IMR-90 (cell line): ENCODE measurements at regions not wholly inside any gene's neighbourhood (a gene's known extent, or its start where the extent isn't known, plus 50 kb on each side); places are given as distances from the start of the nearest gene placed in this dataset.
A peak's percentile ranks its signal among the peaks of the same experiment; 100 is the strongest.

ENCODE experiments used
- ATAC-seq: fragments of 200-7000 bp; cut with Tn5 transposase; 2 replicates; pipeline ENCODE4 v1.9.1; 2020; ENCODE audit warnings: low read depth, mild to moderate bottlenecking, moderate library complexity
- BruUV-seq: library from RNA; stranded (reverse); fragments of 400-500 nt; replicated peaks from 2 replicates; lab custom pipeline; 2021; lab: Mats Ljungman, UMichigan
- CTCF ChIA-PET: fragments of 300-600 bp; formaldehyde crosslinking; extraction: SDS; loops from one replicate; lab custom pipeline; 2021; ENCODE audit warnings: antibody characterized with exemption; lab: Yijun Ruan, JAX
- POLR2A ChIA-PET: fragments of 300-600 bp; sonication (Branson Sonifier 250); formaldehyde crosslinking; loops from one replicate; lab custom pipeline; 2022; ENCODE audit warnings: antibody characterized with exemption; ENCODE audit not compliant: unreplicated experiment; lab: Charles Lee
- DNase-seq: peaks from one replicate; pipeline ENCODE4 v3.0.0; 2013
- H2AFZ ChIP-seq: replicated peaks from 2 replicates; pipeline ENCODE3; 2013; ENCODE audit warnings: low read length, mild to moderate bottlenecking; ENCODE audit not compliant: poor library complexity
- H2AK5ac ChIP-seq: 2 replicates; pipeline ENCODE4 v1.6.1; 2013; ENCODE audit warnings: low read depth, low read length, inconsistent platforms
- H2AK9ac ChIP-seq: replicated peaks from 2 replicates; pipeline ENCODE3; 2013; ENCODE audit warnings: mild to moderate bottlenecking, low read depth, low read length, moderate library complexity; ENCODE audit not compliant: poor library complexity
- H2BK120ac ChIP-seq: 2 replicates; pipeline ENCODE4 v1.6.1; 2013; ENCODE audit warnings: low read depth, low read length, inconsistent platforms
- H2BK15ac ChIP-seq: 3 replicates; pipeline ENCODE4 v1.6.1; 2013; ENCODE audit warnings: low read depth, low read length, inconsistent platforms
- H2BK20ac ChIP-seq: 2 replicates; pipeline ENCODE4 v1.6.1; 2013; ENCODE audit warnings: low read depth, mild to moderate bottlenecking, inconsistent platforms, low read length, moderate library complexity
- H2BK5ac ChIP-seq: 2 replicates; pipeline ENCODE4 v1.6.1; 2013; ENCODE audit warnings: mild to moderate bottlenecking, low read depth, low read length, inconsistent platforms; ENCODE audit not compliant: poor library complexity, severe bottlenecking
- H3K14ac ChIP-seq: replicated peaks from 2 replicates; pipeline ENCODE4 v1.6.1; 2013; ENCODE audit warnings: low read depth, low read length, inconsistent platforms
- H3K18ac ChIP-seq: 2 replicates; pipeline ENCODE4 v1.6.1; 2013; ENCODE audit warnings: low read depth, low read length, control low read depth
- H3K23ac ChIP-seq: 2 replicates; pipeline ENCODE4 v1.6.1; 2013; ENCODE audit warnings: low read depth, low read length, inconsistent platforms
- H3K27ac ChIP-seq: 2 replicates; pipeline ENCODE4 v1.5.1; 2013; ENCODE audit warnings: mild to moderate bottlenecking, control low read depth, low read length; ENCODE audit not compliant: insufficient read depth
- H3K27me3 ChIP-seq: 2 replicates; pipeline ENCODE4 v1.6.1; 2013; ENCODE audit warnings: low read length; ENCODE audit not compliant: control insufficient read depth, insufficient read depth
- H3K36me3 ChIP-seq: 2 replicates; pipeline ENCODE4 v1.6.1; 2013; ENCODE audit warnings: low read length, mixed read lengths; ENCODE audit not compliant: control insufficient read depth, insufficient read depth
- H3K4ac ChIP-seq: 2 replicates; pipeline ENCODE4 v1.6.1; 2013; ENCODE audit warnings: low read depth, low read length, inconsistent platforms
- H3K4me1 ChIP-seq: 2 replicates; pipeline ENCODE4 v1.6.1; 2013; ENCODE audit warnings: low read length, mixed read lengths; ENCODE audit not compliant: control insufficient read depth, insufficient read depth
- H3K4me2 ChIP-seq: 2 replicates; pipeline ENCODE4 v1.6.1; 2013; ENCODE audit warnings: low read depth, mild to moderate bottlenecking, control low read depth, low read length, moderate library complexity
- H3K4me3 ChIP-seq: 2 replicates; pipeline ENCODE4 v1.5.1; 2013; ENCODE audit warnings: low read depth, mild to moderate bottlenecking, control low read depth, low read length, moderate library complexity; ENCODE audit not compliant: insufficient read depth
- H3K56ac ChIP-seq: 2 replicates; pipeline ENCODE4 v1.6.1; 2013; ENCODE audit warnings: low read length, inconsistent platforms; ENCODE audit not compliant: insufficient read depth; ENCODE audit errors: extremely low read depth
- H3K79me1 ChIP-seq, 2 experiments: 2 replicates each; pipeline ENCODE4 v1.6.1; 2013; ENCODE audit warnings: low read length in 2 of 2, inconsistent platforms in 1 of 2, low read depth in 1 of 2
- H3K9ac ChIP-seq: 2 replicates; pipeline ENCODE4 v1.6.1; 2013; ENCODE audit warnings: low read depth, low read length, control low read depth
- H3K9me1 ChIP-seq: 2 replicates; pipeline ENCODE4 v1.6.1; 2013; ENCODE audit warnings: low read length, inconsistent platforms; ENCODE audit not compliant: insufficient read depth
- H3K9me3 ChIP-seq: 2 replicates; pipeline ENCODE4 v1.6.1; 2013; ENCODE audit warnings: low read length; ENCODE audit not compliant: control insufficient read depth, insufficient read depth
- H4K20me1 ChIP-seq: 2 replicates; pipeline ENCODE4 v1.6.1; 2013; ENCODE audit warnings: low read length, inconsistent platforms; ENCODE audit not compliant: insufficient read depth
- H4K5ac ChIP-seq: 2 replicates; pipeline ENCODE4 v1.6.1; 2013; ENCODE audit warnings: mild to moderate bottlenecking, low read depth, low read length, control low read depth
- H4K8ac ChIP-seq, 2 experiments: 2 replicates each; pipeline ENCODE4 v1.6.1; 2013; ENCODE audit warnings: low read depth in 2 of 2, low read length in 2 of 2, control low read depth in 1 of 2, inconsistent platforms in 1 of 2
- H4K91ac ChIP-seq: 2 replicates; pipeline ENCODE4 v1.6.1; 2013; ENCODE audit warnings: low read depth, low read length, inconsistent platforms; ENCODE audit not compliant: insufficient read depth
- SMC3 ChIP-seq: fragments of 150-350 bp; IDR thresholded peaks from 2 replicates; pipeline ENCODE4 v1.6.1; 2016; ENCODE audit warnings: low read depth, mild to moderate bottlenecking, antibody characterized with exemption, low read length, moderate library complexity
- WGBS, 2 experiments: methylation state at CpG; one replicate each; pipeline versions ENCODE4 v1.1.5 to v1.1.7; 2013; ENCODE audit warnings: missing lambda C conversion rate in 2 of 2; ENCODE audit not compliant: insufficient read length in 1 of 2; ENCODE audit errors: extremely low coverage in 2 of 2; 5-methylcytosine and 5-hydroxymethylcytosine counted together
- dilution Hi-C: fragments of 300-500 bp; cut with HindIII; formaldehyde crosslinking; loops from one replicate; pipeline ENCODE4 v1.14.3; 2018; ENCODE audit warnings: low sequenced_read_pairs; ENCODE audit not compliant: unreplicated experiment
- in situ Hi-C: fragments of 300-500 bp; cut with MboI; formaldehyde crosslinking; loops from 3 replicates; pipeline ENCODE4 v1.14.3; 2019; ENCODE audit warnings: low sequenced_read_pairs, inconsistent platforms, mixed read lengths
- intact Hi-C: fragments of 100-400 bp; cut with micrococcal nuclease; formaldehyde crosslinking; loops from 2 replicates; pipeline ENCODE4 v1.10.0; 2022
- TF ChIP-seq, protein P1 (sequence below): fragments of 150-350 bp; IDR thresholded peaks from 2 replicates; pipeline ENCODE4 v1.6.1; 2016; ENCODE audit warnings: low read depth, mild to moderate bottlenecking, low read length, moderate library complexity, borderline replicate concordance
- TF ChIP-seq, protein P2 (sequence below): conservative IDR thresholded peaks from 2 replicates; pipeline ENCODE4 v1.5.1; 2012; ENCODE audit warnings: mild to moderate bottlenecking, low read depth, low read length, improper control_type of control experiment

DNA sequence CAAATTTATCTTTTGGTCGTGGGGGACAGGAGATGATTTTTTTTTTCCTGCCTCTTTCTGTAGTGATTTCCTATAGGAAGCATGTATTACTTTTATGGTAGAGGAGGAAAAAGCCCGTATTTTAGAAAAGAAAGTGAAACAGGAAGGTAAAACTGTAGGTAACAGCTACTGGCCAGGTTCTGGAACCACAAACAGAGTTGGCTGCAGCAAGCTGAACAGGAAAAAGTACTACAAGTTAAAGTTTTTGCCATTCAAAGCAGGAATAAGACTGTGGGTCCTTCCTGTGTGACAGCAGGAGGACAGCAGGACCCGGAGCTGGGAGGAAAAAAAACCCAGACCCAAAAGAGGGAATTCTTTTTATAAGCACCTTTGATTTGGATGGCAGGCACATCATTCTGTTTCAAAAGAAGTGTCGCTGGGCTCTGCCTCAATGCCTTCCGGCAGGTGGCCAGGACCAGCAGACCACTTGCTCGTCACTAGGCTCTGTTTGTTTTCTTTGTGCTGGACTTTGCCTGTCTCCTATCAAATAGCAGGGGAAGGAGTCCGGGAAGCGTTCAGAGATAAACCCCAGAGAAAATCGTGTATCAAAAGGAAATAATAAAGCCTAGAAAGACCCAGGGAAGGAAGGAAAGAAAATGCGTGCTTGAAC is 277.9 kb downstream of the ADGRA3 start:
- POLR2A ChIA-PET, result no interaction called here
- Histone ChIP-seq H3K9ac (no peak overlapping the region), H2AK5ac (no peak overlapping the region), H3K4ac (no peak overlapping the region), H3K4me1 (no peaks in the 10 kb centered on the region), H3K56ac (no peak overlapping the region), H3K36me3 (no peaks in the 10 kb centered on the region), H2BK15ac (no peak overlapping the region), H4K20me1 (no peaks in the 10 kb centered on the region), H3K9me1 (no peaks in the 10 kb centered on the region), H3K4me3 (no peak overlapping the region), H4K5ac (no peak overlapping the region), H3K27me3 (no peaks in the 10 kb centered on the region; the same call in 1 of the 2 replicates), H4K8ac (no peak overlapping the region), H3K9me3 (0 out of 2 replicates have a peak, but pooled peaks cover 2% of the 10 kb centered on the region), H3K79me1 (no peaks in the 10 kb centered on the region), H3K14ac (no peak overlapping the region), H3K23ac (no peak overlapping the region), H2BK5ac (no peak overlapping the region), H2BK20ac (no peak overlapping the region), H3K18ac (no peak overlapping the region), H2AK9ac (no peak overlapping the region), H2AFZ (no peak overlapping the region), H3K4me2 (peak overlapping the region; percentile 74), H2BK120ac (no peak overlapping the region), H4K91ac (no peak overlapping the region), H3K27ac (no peak overlapping the region)
- in situ Hi-C loops, result no loop called here
- DNase-seq (no peak), ATAC-seq (no peak)
- TF ChIP-seq SMC3, result no peak
- TF ChIP-seq, protein P1, sequence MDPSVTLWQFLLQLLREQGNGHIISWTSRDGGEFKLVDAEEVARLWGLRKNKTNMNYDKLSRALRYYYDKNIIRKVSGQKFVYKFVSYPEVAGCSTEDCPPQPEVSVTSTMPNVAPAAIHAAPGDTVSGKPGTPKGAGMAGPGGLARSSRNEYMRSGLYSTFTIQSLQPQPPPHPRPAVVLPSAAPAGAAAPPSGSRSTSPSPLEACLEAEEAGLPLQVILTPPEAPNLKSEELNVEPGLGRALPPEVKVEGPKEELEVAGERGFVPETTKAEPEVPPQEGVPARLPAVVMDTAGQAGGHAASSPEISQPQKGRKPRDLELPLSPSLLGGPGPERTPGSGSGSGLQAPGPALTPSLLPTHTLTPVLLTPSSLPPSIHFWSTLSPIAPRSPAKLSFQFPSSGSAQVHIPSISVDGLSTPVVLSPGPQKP, result no peak
- TF ChIP-seq, protein P2, sequence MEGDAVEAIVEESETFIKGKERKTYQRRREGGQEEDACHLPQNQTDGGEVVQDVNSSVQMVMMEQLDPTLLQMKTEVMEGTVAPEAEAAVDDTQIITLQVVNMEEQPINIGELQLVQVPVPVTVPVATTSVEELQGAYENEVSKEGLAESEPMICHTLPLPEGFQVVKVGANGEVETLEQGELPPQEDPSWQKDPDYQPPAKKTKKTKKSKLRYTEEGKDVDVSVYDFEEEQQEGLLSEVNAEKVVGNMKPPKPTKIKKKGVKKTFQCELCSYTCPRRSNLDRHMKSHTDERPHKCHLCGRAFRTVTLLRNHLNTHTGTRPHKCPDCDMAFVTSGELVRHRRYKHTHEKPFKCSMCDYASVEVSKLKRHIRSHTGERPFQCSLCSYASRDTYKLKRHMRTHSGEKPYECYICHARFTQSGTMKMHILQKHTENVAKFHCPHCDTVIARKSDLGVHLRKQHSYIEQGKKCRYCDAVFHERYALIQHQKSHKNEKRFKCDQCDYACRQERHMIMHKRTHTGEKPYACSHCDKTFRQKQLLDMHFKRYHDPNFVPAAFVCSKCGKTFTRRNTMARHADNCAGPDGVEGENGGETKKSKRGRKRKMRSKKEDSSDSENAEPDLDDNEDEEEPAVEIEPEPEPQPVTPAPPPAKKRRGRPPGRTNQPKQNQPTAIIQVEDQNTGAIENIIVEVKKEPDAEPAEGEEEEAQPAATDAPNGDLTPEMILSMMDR, result no peak
- intact Hi-C loops, result loop anchor here (5.0 to 10.0 kb wide), 2 partner anchors 149 to 453 kb away; no protein-coding TSS in a partner anchor
- BruUV-seq, result no TSS peak
- dilution Hi-C loops, result no loop called here
- WGBS, 2 experiments, result 30% methylated on average over 2 of the region's 10 CpGs; no CpG with 5 or more reads in 1 of the 2 experiments
- CTCF ChIA-PET, result no interaction called here
